Activated T-helper 1 cell treated with anti-CD3 and anti-CD28 coated beads, Interleukin-12 subunit alpha, Interleukin-12 subunit beta, Interleukin-2, Interleukin-4 antibody, amounts not matched to agents 30 ng/mL and 10 ng/mL and 1 ng/mL, durations not matched to agents 14 hours and 24 hours and 36 hours (primary cell): ENCODE measurements at regions not wholly inside any gene's neighbourhood (a gene's known extent, or its start where the extent isn't known, plus 50 kb on each side); places are given as distances from the start of the nearest gene placed in this dataset.

Experiments used
- DNase-seq: peaks from one replicate; pipeline ENCODE4 v3.0.0; 2021; ENCODE audit warnings: low spot score
- H3K27ac Mint-ChIP-seq: one replicate; pipeline ENCODE4 v1.8.0; 2021; ENCODE audit warnings: mild to moderate bottlenecking, mixed read lengths
- H3K27me3 Mint-ChIP-seq: one replicate; pipeline ENCODE4 v1.8.0; 2022; ENCODE audit warnings: mild to moderate bottlenecking, moderate library complexity, mixed read lengths; ENCODE audit not compliant: insufficient read depth
- H3K36me3 Mint-ChIP-seq: one replicate; pipeline ENCODE4 v1.8.0; 2021; ENCODE audit warnings: low read depth, mixed read lengths
- H3K4me1 Mint-ChIP-seq: one replicate; pipeline ENCODE4 v1.8.0; 2021; ENCODE audit warnings: low read depth, mixed read lengths
- H3K4me3 Mint-ChIP-seq: one replicate; pipeline ENCODE4 v1.8.0; 2021; ENCODE audit warnings: mild to moderate bottlenecking, moderate library complexity, mixed read lengths
- H3K9me3 Mint-ChIP-seq: one replicate; pipeline ENCODE4 v1.8.0; 2021; ENCODE audit warnings: mixed read lengths
- intact Hi-C: fragments of 100-400 bp; cut with micrococcal nuclease; formaldehyde crosslinking; loops from one replicate; pipeline ENCODE4 v1.15.1; 2024

- Mint-ChIP-seq H3K4me1 (no peaks in the 10 kb centered on the region), H3K4me3 (no peak overlapping the region), H3K9me3 (peaks cover 20% of the 10 kb centered on the region), H3K27ac (no peak overlapping the region), H3K27me3 (no peaks in the 10 kb centered on the region), H3K36me3 (no peaks in the 10 kb centered on the region)
- DNase-seq, result no peak
- intact Hi-C loops, result no loop called here
Measured at GRCh38 chr5:4245511-4245910, 649.9 kb downstream of the IRX1 start.

- Mint-ChIP-seq H3K4me3 (no peak overlapping the region), H3K27me3 (no peaks in the 10 kb centered on the region), H3K36me3 (no peaks in the 10 kb centered on the region), H3K4me1 (no peaks in the 10 kb centered on the region), H3K27ac (no peak overlapping the region), H3K9me3 (peaks cover 21% of the 10 kb centered on the region)
- DNase-seq, result no peak
- intact Hi-C loops, result no loop called here
Measured at GRCh38 chr5:4246447-4246846, 650.8 kb downstream of the IRX1 start.

- no peaks in the 10 kb centered on the region for H3K36me3 Mint-ChIP-seq
- H3K27ac Mint-ChIP-seq, result no peak overlapping the region
- DNase-seq, result no peak
- no peak overlapping the region for H3K4me3 Mint-ChIP-seq
- intact Hi-C loops, result no loop called here
- peaks cover 24% of the 10 kb centered on the region for H3K9me3 Mint-ChIP-seq
- H3K4me1 Mint-ChIP-seq, result no peaks in the 10 kb centered on the region
- H3K27me3 Mint-ChIP-seq, result no peaks in the 10 kb centered on the region
Measured at GRCh38 chr5:4250254-4250653, 654.6 kb downstream of the IRX1 start.

GRCh38 chr5:4252385-4252784 is 656.8 kb downstream of the IRX1 start:
- Mint-ChIP-seq H3K27ac (no peak overlapping the region), H3K36me3 (no peaks in the 10 kb centered on the region), H3K9me3 (peaks cover 19% of the 10 kb centered on the region), H3K27me3 (no peaks in the 10 kb centered on the region), H3K4me1 (no peaks in the 10 kb centered on the region), H3K4me3 (no peak overlapping the region)
- DNase-seq, result no peak
- intact Hi-C loops, result no loop called here

GRCh38 chr5:4254736-4255135 is 659.1 kb downstream of the IRX1 start:
- peaks cover 15% of the 10 kb centered on the region for H3K9me3 Mint-ChIP-seq
- H3K4me1 Mint-ChIP-seq, result no peaks in the 10 kb centered on the region
- no peak overlapping the region for H3K4me3 Mint-ChIP-seq
- no peaks in the 10 kb centered on the region for H3K36me3 Mint-ChIP-seq
- intact Hi-C loops, result no loop called here
- DNase-seq, result no peak
- H3K27ac Mint-ChIP-seq, result no peak overlapping the region
- no peaks in the 10 kb centered on the region for H3K27me3 Mint-ChIP-seq

- H3K27ac Mint-ChIP-seq, result no peak overlapping the region
- H3K27me3 Mint-ChIP-seq, result no peaks in the 10 kb centered on the region
- H3K4me1 Mint-ChIP-seq, result no peaks in the 10 kb centered on the region
- DNase-seq, result no peak
- H3K4me3 Mint-ChIP-seq, result no peak overlapping the region
- intact Hi-C loops, result no loop called here
- H3K36me3 Mint-ChIP-seq, result no peaks in the 10 kb centered on the region
- peaks cover 15% of the 10 kb centered on the region for H3K9me3 Mint-ChIP-seq
Measured at GRCh38 chr5:4255441-4255840, 659.8 kb downstream of the IRX1 start.

GRCh38 chr5:4258170-4258569 is 662.5 kb downstream of the IRX1 start:
- H3K36me3 Mint-ChIP-seq, result no peaks in the 10 kb centered on the region
- no peak overlapping the region for H3K27ac Mint-ChIP-seq
- no peaks in the 10 kb centered on the region for H3K4me1 Mint-ChIP-seq
- H3K4me3 Mint-ChIP-seq, result no peak overlapping the region
- H3K9me3 Mint-ChIP-seq, result peaks cover 8% of the 10 kb centered on the region
- intact Hi-C loops, result no loop called here
- no peak for DNase-seq
- no peaks in the 10 kb centered on the region for H3K27me3 Mint-ChIP-seq

- no peak overlapping the region for H3K27ac Mint-ChIP-seq
- intact Hi-C loops, result no loop called here
- H3K4me1 Mint-ChIP-seq, result no peaks in the 10 kb centered on the region
- no peak overlapping the region for H3K4me3 Mint-ChIP-seq
- peaks cover 34% of the 10 kb centered on the region for H3K9me3 Mint-ChIP-seq
- no peaks in the 10 kb centered on the region for H3K36me3 Mint-ChIP-seq
- H3K27me3 Mint-ChIP-seq, result no peaks in the 10 kb centered on the region
- no peak for DNase-seq
Measured at GRCh38 chr5:4271193-4271592, 675.6 kb downstream of the IRX1 start.

- DNase-seq, result no peak
- H3K4me3 Mint-ChIP-seq, result no peak overlapping the region
- peaks cover 29% of the 10 kb centered on the region for H3K9me3 Mint-ChIP-seq
- no peak overlapping the region for H3K27ac Mint-ChIP-seq
- intact Hi-C loops, result no loop called here
- no peaks in the 10 kb centered on the region for H3K27me3 Mint-ChIP-seq
- H3K4me1 Mint-ChIP-seq, result no peaks in the 10 kb centered on the region
- H3K36me3 Mint-ChIP-seq, result no peaks in the 10 kb centered on the region
Measured at GRCh38 chr5:4275232-4275631, 679.6 kb downstream of the IRX1 start.

- peaks cover 9% of the 10 kb centered on the region for H3K9me3 Mint-ChIP-seq
- no peaks in the 10 kb centered on the region for H3K36me3 Mint-ChIP-seq
Measured at GRCh38 chr5:4294878-4295277, 699.2 kb downstream of the IRX1 start.

GRCh38 chr5:4295663-4296339 is 700.2 kb downstream of the IRX1 start:
- Mint-ChIP-seq H3K36me3 (no peaks in the 10 kb centered on the region), H3K27ac (no peak overlapping the region)

More at GRCh38 chr5:4294878-4295277, 699.2 kb downstream of the IRX1 start:
- Mint-ChIP-seq H3K27me3 (no peaks in the 10 kb centered on the region), H3K4me3 (no peak overlapping the region), H3K4me1 (no peaks in the 10 kb centered on the region), H3K27ac (no peak overlapping the region)
- DNase-seq, result no peak
- intact Hi-C loops, result no loop called here

GRCh38 chr5:4306057-4306456 is 710.4 kb downstream of the IRX1 start:
- no peaks in the 10 kb centered on the region for H3K36me3 Mint-ChIP-seq
- H3K27ac Mint-ChIP-seq, result no peak overlapping the region
- H3K4me1 Mint-ChIP-seq, result no peaks in the 10 kb centered on the region
- no peak for DNase-seq
- H3K9me3 Mint-ChIP-seq, result peaks cover 2% of the 10 kb centered on the region
- intact Hi-C loops, result no loop called here
- no peaks in the 10 kb centered on the region for H3K27me3 Mint-ChIP-seq
- no peak overlapping the region for H3K4me3 Mint-ChIP-seq

More at GRCh38 chr5:4295663-4296339, 700.2 kb downstream of the IRX1 start:
- Mint-ChIP-seq H3K9me3 (peaks cover 9% of the 10 kb centered on the region), H3K4me3 (no peak overlapping the region), H3K27me3 (no peaks in the 10 kb centered on the region), H3K4me1 (no peaks in the 10 kb centered on the region)
- intact Hi-C loops, result no loop called here
- no peak for DNase-seq

- DNase-seq, result no peak
- no peak overlapping the region for H3K27ac Mint-ChIP-seq
- H3K4me1 Mint-ChIP-seq, result no peaks in the 10 kb centered on the region
- H3K27me3 Mint-ChIP-seq, result no peaks in the 10 kb centered on the region
- H3K4me3 Mint-ChIP-seq, result no peak overlapping the region
- H3K36me3 Mint-ChIP-seq, result no peaks in the 10 kb centered on the region
- intact Hi-C loops, result no loop called here
- peaks cover 5% of the 10 kb centered on the region for H3K9me3 Mint-ChIP-seq
Measured at GRCh38 chr5:4309026-4309425, 713.4 kb downstream of the IRX1 start.

GRCh38 chr5:4313138-4313537 is 717.5 kb downstream of the IRX1 start:
- H3K36me3 Mint-ChIP-seq, result no peaks in the 10 kb centered on the region
- H3K9me3 Mint-ChIP-seq, result peaks cover 10% of the 10 kb centered on the region
- no peak overlapping the region for H3K4me3 Mint-ChIP-seq
- H3K27me3 Mint-ChIP-seq, result no peaks in the 10 kb centered on the region
- H3K27ac Mint-ChIP-seq, result no peak overlapping the region
- no peaks in the 10 kb centered on the region for H3K4me1 Mint-ChIP-seq
- DNase-seq, result no peak
- intact Hi-C loops, result no loop called here
